ENCODE measurements at regions not wholly inside any gene's neighbourhood (a gene's known extent, or its start where the extent isn't known, plus 50 kb on each side); places are given as distances from the start of the nearest gene placed in this dataset.
"Not testable (repeated sequence)": the region's sequence is repeated elsewhere in the genome, so short reads cannot be mapped to it uniquely, and the experiment has no call there.

- DNase-seq (ENCODE audit: low read depth), result no peak
These were observed 254.6 kb upstream of the GK2 start for GRCh38 chr4:79662651-79663050.

GRCh38 chr4:79661196-79661595 is 253.2 kb upstream of the GK2 start:
- DNase-seq (ENCODE audit: low read depth), result no peak

- DNase-seq (ENCODE audit: low read depth), result not testable (repeated sequence)
These were observed 251.4 kb upstream of the GK2 start for GRCh38 chr4:79659308-79659870.

GRCh38 chr4:79657379-79657778 is 249.4 kb upstream of the GK2 start:
- no peak for DNase-seq (ENCODE audit: low read depth)

- no peak for DNase-seq (ENCODE audit: low read depth)
These were observed 245.8 kb upstream of the GK2 start for GRCh38 chr4:79653871-79654270.

GRCh38 chr4:79652738-79653137 is 244.7 kb upstream of the GK2 start:
- DNase-seq (ENCODE audit: low read depth), result no peak

- DNase-seq (ENCODE audit: low read depth), result no peak
These were observed 244.2 kb upstream of the GK2 start for GRCh38 chr4:79652232-79652631.

GRCh38 chr4:79651456-79651855 is 243.4 kb upstream of the GK2 start:
- no peak for DNase-seq (ENCODE audit: low read depth)

GRCh38 chr4:79650794-79651431 is 242.9 kb upstream of the GK2 start:
- no peak for DNase-seq (ENCODE audit: low read depth)

GRCh38 chr4:79650217-79650616 is 242.2 kb upstream of the GK2 start:
- DNase-seq (ENCODE audit: low read depth), result no peak

- DNase-seq (ENCODE audit: low read depth), result no peak
These were observed 237.9 kb upstream of the GK2 start for GRCh38 chr4:79645942-79646341.

- no peak for DNase-seq (ENCODE audit: low read depth)
These were observed 230.7 kb upstream of the GK2 start for GRCh38 chr4:79638735-79639134.

- no peak for DNase-seq (ENCODE audit: low read depth)
These were observed 229.0 kb upstream of the GK2 start for GRCh38 chr4:79636991-79637390.

- DNase-seq (ENCODE audit: low read depth), result no peak
These were observed 226.1 kb upstream of the GK2 start for GRCh38 chr4:79634111-79634510.

- no peak for DNase-seq (ENCODE audit: low read depth)
These were observed 224.1 kb upstream of the GK2 start for GRCh38 chr4:79632114-79632513.

GRCh38 chr4:79626611-79627010 is 218.6 kb upstream of the GK2 start:
- DNase-seq (ENCODE audit: low read depth), result no peak

- no peak for DNase-seq (ENCODE audit: low read depth)
These were observed 218.1 kb upstream of the GK2 start for GRCh38 chr4:79626101-79626500.

GRCh38 chr4:79625361-79625760 is 217.3 kb upstream of the GK2 start:
- DNase-seq (ENCODE audit: low read depth), result no peak

- DNase-seq (ENCODE audit: low read depth), result no peak
These were observed 215.2 kb upstream of the GK2 start for GRCh38 chr4:79623021-79623870.

GRCh38 chr4:79621061-79621460 is 213.0 kb upstream of the GK2 start:
- DNase-seq (ENCODE audit: low read depth), result no peak

GRCh38 chr4:79620617-79621016 is 212.6 kb upstream of the GK2 start:
- DNase-seq (ENCODE audit: low read depth), result no peak

- no peak for DNase-seq (ENCODE audit: low read depth)
These were observed 205.4 kb upstream of the GK2 start for GRCh38 chr4:79613269-79613935.

GRCh38 chr4:79611026-79611425 is 203.0 kb upstream of the GK2 start:
- DNase-seq (ENCODE audit: low read depth), result no peak
